Stromal cell of bone marrow (primary cell): ENCODE measurements at regions not wholly inside any gene's neighbourhood (a gene's known extent, or its start where the extent isn't known, plus 50 kb on each side); places are given as distances from the start of the nearest gene placed in this dataset.

Source experiments
- DNase-seq: peaks from one replicate; pipeline ENCODE4 v3.0.0-alpha.2; 2012; ENCODE audit warnings: low read depth

DNA sequence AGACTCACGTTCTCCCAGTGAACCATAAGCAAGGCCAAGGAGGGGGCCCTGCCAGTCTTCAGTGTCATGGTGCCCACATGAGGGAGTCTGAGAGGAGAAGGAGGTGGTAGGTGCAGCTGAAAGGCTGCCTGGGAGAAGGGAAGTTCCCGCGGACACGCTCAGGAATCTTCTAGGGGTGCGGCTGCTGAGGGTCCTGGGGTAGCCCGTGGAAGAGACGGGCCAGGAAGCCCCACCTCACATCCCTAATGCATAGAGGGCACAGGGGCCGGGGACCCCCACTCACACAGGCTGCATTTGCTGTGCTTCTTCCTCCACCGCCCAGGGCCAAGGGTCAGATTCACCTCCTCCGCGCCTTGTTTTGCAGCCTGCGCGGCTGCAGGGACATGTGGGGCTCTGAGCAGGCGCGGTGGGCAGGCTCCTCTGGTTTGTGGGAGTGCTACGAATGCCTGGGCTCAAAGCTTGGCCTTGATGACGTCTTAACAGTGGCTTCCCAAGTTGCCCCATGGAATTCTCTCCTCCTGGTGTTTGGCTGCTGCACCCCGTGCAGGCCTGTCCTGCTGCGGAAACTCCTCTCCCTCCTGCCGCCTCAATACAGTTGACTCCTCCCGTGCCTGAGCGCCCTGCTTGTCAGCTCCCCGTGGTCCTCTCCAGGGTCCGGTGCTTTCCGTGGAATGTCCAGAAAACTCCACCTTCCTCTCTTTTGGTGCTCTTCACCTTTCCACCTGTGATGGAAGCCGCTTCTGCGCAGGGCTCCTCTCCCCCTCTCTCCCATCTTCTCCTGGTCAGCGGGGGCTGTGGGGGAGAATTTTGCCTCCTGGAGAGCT is 95.7 kb downstream of the VAPA start:
- no peak for DNase-seq

DNA sequence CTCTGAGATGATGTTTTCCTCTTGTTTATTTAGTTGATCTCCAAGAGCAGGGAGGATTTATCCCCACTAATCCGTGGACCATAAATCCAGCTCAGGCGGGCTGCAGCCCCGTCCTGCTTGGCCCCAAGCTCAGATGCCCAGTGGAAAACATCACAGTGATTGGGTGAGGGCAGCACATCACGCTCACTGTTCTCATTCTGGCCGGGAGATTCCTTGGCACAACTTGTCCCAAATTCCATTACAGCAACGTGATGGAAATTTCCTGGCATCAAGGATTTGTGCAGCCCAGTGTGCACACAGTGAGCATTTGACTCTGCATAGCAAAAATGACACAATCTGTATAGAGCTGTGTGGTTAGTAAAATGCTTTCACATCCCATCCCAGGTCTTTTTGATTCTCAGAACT is 96.8 kb downstream of the VAPA start:
- DNase-seq: peak; percentile 90

DNA sequence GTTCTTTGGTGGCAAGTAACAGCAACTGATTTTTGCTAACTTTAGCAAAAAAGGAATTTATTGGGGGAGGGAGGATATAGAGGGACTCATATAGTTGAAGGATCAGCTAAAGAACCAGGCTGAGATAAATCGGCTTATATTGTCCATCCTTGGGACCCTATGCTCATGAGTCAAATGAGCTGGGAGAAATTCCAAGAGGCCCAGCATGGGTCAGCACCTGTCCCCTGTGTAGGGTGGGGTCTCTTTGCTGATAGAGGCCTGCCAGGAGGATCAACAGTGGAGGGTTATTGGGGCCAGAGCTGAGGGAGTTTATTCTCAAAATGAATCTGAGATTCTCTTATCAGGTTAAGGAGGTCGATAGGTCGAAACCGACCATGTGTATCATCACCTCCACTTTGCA is 97.2 kb downstream of the VAPA start:
- no peak for DNase-seq

DNA sequence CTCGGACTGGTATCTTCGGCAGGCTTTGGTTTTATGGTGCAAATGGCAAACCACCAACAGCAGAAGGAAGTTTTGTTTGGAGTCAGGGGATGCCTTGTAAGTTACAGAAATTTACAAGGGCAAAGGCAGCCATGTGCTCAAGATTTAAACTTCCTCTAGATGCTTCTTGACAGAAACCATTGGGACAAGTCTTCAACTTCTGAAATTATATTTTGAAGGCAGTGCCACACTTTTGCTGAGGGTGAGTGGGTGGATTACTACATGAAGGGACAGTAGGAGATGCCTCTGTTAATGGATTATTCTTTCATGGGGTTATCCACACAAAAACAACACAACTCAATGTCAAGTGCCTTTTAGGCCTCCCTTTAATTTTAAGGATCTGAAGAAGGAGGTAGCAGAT is 97.9 kb downstream of the VAPA start:
- no peak for DNase-seq

- DNase-seq: no peak
Measured at GRCh38 chr18:10012526-10012925, 98.7 kb downstream of the VAPA start.

DNA sequence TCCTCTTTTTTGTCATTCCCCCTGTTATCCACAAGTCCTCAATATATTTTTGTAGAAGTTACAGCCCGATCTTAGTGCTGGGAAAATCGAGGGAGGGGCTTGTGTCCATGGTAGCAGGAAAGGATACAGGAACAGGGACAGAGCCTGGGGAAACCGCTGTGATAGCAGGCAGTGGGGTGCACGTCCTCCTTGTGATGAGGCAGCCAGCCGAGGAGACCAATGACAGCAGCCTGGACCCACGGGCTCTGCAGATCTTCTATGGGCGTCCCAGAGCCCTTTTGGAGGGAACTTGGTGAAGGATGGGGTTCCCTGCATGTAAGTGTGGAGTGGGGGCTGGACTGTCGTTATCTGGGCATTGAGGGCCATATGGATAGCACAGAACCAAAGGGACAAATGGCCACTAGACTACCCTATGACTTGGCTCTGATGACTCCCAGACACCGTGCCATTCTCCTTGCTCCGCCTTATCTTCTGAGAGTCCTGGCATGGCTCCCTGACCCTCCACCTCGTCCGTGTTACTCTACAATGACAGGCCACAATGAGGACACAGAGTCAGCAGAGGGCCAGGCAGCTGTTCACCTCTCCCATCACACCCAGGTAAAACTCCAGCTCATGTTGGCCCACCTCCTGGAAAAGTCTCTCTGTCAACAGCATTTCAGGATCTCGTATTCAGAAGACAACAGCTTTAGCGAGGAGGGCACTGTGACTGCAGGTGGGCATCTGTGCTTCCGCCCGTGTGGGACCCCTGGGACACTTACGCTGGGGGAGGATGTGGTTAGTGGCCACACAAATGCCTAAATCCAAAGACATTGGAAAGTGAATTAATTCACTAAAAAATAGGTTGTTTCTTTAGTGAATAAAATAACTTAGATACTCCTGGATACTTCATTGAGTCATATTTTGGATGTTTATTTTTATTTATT is 100.1 kb downstream of the VAPA start:
- DNase-seq: no peak

- peak; percentile 17 for DNase-seq
Measured at GRCh38 chr18:10015288-10015701, 101.5 kb downstream of the VAPA start.

- peak; percentile 63 for DNase-seq
Measured at GRCh38 chr18:10015941-10016819, 102.4 kb downstream of the VAPA start.

- no peak for DNase-seq
Measured at GRCh38 chr18:10017043-10017442, 103.2 kb downstream of the VAPA start.

GRCh38 chr18:10018289-10018688 is 104.5 kb downstream of the VAPA start:
- no peak for DNase-seq

DNA sequence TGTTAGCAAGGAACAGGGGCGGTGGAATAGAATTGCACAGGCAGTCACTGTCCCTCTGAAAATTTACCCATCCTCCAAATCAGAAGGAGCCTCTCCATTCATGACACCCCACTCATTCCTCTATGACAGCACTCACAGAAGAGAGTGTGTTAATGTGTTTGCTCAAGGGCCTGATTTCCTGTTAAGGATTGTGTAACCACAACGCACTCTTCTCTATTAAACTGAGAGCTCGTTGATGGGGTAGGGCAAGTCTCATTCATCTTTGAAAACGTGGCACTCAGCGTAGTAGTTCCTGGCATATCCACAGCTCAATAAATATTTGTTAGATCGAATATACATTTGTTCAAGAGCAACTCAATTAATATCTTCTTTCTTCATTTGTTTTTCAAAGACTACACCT is 106.4 kb downstream of the VAPA start:
- no peak for DNase-seq

GRCh38 chr18:10022365-10022764 is 108.5 kb downstream of the VAPA start:
- no peak for DNase-seq

DNA sequence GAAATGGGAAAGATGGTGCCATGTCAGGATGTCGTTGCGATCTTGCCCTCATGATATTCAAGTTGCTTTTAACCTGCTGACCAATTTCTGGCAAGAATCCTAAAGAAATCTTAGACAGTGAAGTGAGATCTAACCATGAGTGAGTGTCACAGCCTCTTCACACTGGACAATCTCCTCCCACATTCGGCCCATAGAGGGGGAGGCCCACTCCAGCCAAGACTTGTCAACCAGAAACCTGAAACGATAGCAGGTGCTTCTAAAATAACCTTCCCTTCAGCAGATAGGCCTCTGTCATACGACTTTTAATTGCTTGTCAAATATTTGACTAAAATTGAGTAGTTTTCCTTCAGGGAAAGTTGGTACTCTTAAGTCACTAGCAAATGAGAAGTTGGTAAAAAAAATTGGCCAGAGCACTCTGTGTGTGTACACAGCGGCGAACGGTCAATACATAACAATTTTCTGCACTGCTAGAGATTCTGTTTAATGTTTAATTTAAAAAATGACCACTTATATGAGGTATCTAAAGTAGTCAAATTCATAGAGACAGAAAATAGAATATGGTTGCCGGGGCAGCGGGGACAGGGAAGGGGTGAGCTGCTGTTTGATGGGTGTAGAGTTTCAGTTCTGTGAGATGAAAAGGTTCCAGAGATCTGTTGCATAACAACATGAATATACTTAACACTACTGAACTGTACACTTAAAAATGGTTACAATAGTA is 110.2 kb downstream of the VAPA start:
- no peak for DNase-seq

DNA sequence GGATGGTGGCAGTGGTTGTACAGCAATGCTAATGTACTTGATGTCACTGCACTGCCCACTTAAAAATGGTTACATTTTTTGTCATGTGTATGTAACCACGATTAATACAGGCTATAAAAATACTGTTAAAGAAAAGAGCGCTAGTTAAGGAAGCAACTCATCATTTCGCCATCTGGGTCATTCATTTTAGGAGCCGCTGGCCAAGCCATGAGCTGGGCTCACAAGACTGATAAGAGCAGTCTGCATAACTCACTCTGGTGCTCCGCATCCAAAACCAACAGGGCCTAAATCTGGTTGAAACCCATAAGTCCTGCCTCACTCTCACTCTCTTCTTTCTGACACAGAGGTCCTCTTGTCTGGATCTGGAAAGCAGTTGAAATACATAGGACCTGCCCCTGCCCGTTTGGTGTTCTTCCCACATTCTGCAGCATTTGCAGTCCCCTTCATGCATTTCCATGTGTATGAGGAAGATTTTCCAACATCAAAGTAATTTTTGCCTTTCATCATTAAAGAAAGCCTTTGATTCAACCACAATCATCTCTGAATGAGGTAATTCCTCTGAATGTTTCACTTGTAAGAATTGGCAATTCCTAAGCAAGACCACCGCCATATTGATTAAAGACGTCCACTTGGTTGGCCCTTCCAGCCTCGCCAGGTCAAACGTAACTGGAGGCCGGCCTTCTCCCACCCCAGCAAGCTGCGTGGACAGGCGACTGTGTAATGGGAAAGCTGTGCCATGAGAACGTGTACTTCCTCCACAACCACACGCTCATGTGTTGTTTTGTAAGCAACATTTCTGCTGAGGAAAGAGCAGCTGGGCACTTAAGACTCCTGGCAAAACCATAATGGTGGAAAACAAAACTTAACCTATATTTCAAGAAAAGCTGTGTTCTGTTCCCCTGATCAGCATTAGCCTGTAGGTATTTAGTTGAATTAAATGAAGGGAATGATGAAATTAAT is 112.2 kb downstream of the VAPA start:
- no peak for DNase-seq

DNA sequence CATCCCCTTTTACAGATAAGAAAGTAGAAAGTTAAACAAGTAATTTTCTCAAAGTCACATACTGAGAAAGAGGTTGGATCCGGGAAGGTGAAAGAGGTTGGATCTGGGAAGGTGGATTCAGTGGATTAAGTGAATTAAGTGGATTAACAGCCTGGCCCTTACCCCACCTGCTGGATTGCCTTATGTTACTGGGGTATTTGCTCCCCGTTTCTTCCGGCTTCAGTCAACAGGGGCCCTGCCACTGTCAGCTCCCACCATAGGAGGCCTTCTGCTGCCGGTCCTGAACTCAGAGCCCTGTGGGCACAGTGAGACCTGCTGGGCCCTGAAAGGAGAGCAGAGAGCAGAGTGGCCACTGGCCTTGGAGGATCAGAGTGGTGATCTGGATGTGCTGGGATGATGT is 113.2 kb downstream of the VAPA start:
- DNase-seq: no peak

GRCh38 chr18:10027461-10027860 is 113.6 kb downstream of the VAPA start:
- no peak for DNase-seq

- DNase-seq: no peak
Measured at GRCh38 chr18:10029711-10030110, 115.9 kb downstream of the VAPA start.

- DNase-seq: no peak
Measured at GRCh38 chr18:10030816-10031541, 117.2 kb downstream of the VAPA start.

GRCh38 chr18:10032331-10033015 is 118.7 kb downstream of the VAPA start:
- no peak for DNase-seq
